ENCODE measurements at regions not wholly inside any gene's neighbourhood (a gene's known extent, or its start where the extent isn't known, plus 50 kb on each side); places are given as distances from the start of the nearest gene placed in this dataset.

DNA sequence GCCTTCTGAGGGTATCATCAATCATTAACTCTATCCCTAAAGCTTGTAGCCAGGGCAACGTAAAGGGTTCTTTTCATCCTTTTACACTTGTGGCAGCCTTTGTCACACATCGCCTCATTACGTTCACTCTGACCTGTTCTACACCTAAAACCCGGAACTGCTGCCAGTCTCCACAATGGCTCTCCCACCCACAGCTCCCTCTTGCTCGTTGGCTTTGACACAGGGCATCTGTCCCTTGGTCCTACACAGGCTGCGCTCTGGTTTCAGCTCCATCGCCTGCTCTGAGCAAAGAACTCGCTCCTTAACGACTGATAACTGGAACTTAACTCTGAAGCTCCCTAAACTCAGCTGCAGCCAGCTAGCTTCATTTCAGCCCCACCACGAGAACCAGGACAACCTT, 112.8 kb upstream of the CTNND2 start:
- ChIA-PET POLR2A (no interaction called here), CTCF (no interaction called here)
- H3K27me3 Mint-ChIP-seq = no peaks in the 10 kb centered on the region

DNA sequence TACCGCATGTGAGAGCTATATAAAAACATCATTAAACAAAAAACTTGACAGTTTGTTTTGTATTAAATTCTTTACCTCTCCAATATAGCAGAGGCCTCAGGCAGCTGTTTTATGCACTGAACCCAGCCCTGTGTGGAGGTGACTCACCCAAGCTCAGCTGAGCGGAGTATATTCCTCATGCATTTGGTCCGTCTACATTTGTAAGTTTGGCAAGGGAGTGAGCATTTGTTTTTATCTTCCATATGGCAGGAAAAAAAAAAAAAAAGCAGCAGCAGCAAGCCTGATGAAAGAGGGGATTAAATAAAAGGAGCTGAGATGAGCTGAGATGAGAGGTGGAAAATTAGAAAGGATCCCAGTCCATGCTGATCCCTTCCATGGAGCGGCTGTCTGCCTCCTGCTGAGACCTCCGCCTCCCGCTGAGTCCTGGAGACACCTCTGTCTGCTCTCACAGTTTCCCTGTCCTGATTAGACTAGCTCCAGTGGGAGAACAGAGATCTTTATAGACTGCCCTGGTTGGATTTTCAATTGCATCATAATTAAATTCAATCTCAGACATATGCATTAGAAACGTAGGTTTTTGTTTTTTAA, 112.0 kb upstream of the CTNND2 start:
- peaks cover 0 to 13% (median 3%) of the 10 kb centered on the region in 5 donors for H3K9me3 Mint-ChIP-seq
- H3K36me3 Mint-ChIP-seq = no peaks in the 10 kb centered on the region
- ChIA-PET CTCF (no interaction called here), POLR2A (no interaction called here)
- H3K27ac Mint-ChIP-seq = no peak overlapping the region
- Histone ChIP-seq H3K27ac (ENCODE audit: low read depth, low read length) (no peak overlapping the region), H3K9me3 (ENCODE audit: low read length) (no peaks in the 10 kb centered on the region), H3K4me1 (ENCODE audit: insufficient read depth, low read length) (no peaks in the 10 kb centered on the region), H3K4me3 (ENCODE audit: low read length) (no peak overlapping the region), H3K36me3 (ENCODE audit: insufficient read depth, low read length) (no peaks in the 10 kb centered on the region), H3K27me3 (ENCODE audit: insufficient read depth, low read length, poor library complexity, severe bottlenecking) (no peaks in the 10 kb centered on the region)
- no peak overlapping the region for H3K4me3 Mint-ChIP-seq
- DNase-seq = no peak
- H3K4me1 Mint-ChIP-seq = no peaks in the 10 kb centered on the region
- no peaks in the 10 kb centered on the region for H3K27me3 Mint-ChIP-seq

More for the DNA sequence above, 112.8 kb upstream of the CTNND2 start:
- Histone ChIP-seq H3K4me1 (ENCODE audit: insufficient read depth, low read length) (no peaks in the 10 kb centered on the region), H3K4me3 (ENCODE audit: low read length) (no peak overlapping the region), H3K27me3 (ENCODE audit: insufficient read depth, low read length, poor library complexity, severe bottlenecking) (no peaks in the 10 kb centered on the region), H3K27ac (ENCODE audit: low read depth, low read length) (no peak overlapping the region), H3K36me3 (ENCODE audit: insufficient read depth, low read length) (no peaks in the 10 kb centered on the region), H3K9me3 (ENCODE audit: low read length) (no peaks in the 10 kb centered on the region)
- Mint-ChIP-seq H3K4me3 (no peak overlapping the region), H3K4me1 (no peaks in the 10 kb centered on the region), H3K27ac (no peak overlapping the region), H3K36me3 (no peaks in the 10 kb centered on the region), H3K9me3 (peaks cover 0 to 13% (median 3%) of the 10 kb centered on the region in 5 donors)
- DNase-seq = no peak

DNA sequence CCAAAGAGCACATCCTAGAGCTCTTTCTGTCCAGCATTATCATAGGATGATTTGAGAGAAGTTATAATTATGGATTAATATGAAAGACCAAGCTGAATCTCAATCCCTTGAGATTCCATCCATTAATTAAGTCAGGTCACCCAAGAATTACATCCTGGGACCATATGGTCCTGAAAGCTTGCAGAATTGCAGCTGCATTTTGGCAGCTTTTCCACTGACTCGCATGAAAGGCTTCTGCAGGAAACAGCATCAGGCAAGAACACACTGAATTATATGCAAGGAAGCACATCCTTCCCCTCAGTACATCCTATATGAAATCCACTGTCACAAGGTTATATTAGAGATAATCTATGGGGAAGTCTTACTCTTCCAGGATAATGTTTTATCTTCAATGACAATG, 109.1 kb upstream of the CTNND2 start:
- Histone ChIP-seq H3K36me3 (ENCODE audit: insufficient read depth, low read length) (no peaks in the 10 kb centered on the region), H3K27ac (ENCODE audit: low read depth, low read length) (no peak overlapping the region), H3K4me1 (ENCODE audit: insufficient read depth, low read length) (no peaks in the 10 kb centered on the region), H3K27me3 (ENCODE audit: insufficient read depth, low read length, poor library complexity, severe bottlenecking) (no peaks in the 10 kb centered on the region), H3K4me3 (ENCODE audit: low read length) (no peak overlapping the region), H3K9me3 (ENCODE audit: low read length) (no peaks in the 10 kb centered on the region)
- DNase-seq = no peak
- Mint-ChIP-seq H3K36me3 (no peaks in the 10 kb centered on the region), H3K27me3 (no peaks in the 10 kb centered on the region), H3K27ac (no peak overlapping the region), H3K9me3 (peaks cover 2 to 17% (median 6%) of the 10 kb centered on the region in 5 donors), H3K4me3 (no peak overlapping the region), H3K4me1 (no peaks in the 10 kb centered on the region)
- CTCF ChIA-PET = no interaction called here
- POLR2A ChIA-PET = no interaction called here

DNA sequence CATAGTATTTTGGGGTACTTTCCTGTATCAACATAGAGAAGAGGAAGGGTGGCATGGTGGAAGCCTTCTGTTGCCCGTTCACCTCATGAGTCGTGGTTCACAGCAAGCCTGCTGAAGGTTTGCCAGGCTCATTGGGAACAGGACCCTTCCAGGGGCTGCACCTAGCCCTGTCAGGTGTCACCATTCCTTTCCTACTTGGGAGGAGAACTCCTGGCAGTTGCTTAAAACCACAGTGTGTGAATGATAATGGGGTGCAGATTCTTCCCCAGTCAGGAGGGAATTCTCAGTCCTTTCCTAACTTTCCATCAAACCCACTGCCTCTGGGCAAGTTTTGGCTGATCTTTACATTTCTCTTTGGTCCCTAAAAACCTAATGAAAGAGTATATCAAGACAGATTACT, 99.4 kb upstream of the CTNND2 start:
- Histone ChIP-seq H3K4me3 (ENCODE audit: low read length) (no peak overlapping the region), H3K36me3 (ENCODE audit: insufficient read depth, low read length) (no peaks in the 10 kb centered on the region), H3K9me3 (ENCODE audit: low read length) (no peaks in the 10 kb centered on the region), H3K27me3 (ENCODE audit: insufficient read depth, low read length, poor library complexity, severe bottlenecking) (no peaks in the 10 kb centered on the region), H3K4me1 (ENCODE audit: insufficient read depth, low read length) (no peaks in the 10 kb centered on the region), H3K27ac (ENCODE audit: low read depth, low read length) (no peak overlapping the region)
- Mint-ChIP-seq H3K36me3 (no peaks in the 10 kb centered on the region), H3K27me3 (no peaks in the 10 kb centered on the region), H3K9me3 (peaks cover 3 to 4% (median 3%) of the 10 kb centered on the region in 5 donors), H3K4me3 (no peak overlapping the region), H3K27ac (no peak overlapping the region), H3K4me1 (no peaks in the 10 kb centered on the region)
- ChIA-PET POLR2A (no interaction called here), CTCF (no interaction called here)
- no peak for DNase-seq

DNA sequence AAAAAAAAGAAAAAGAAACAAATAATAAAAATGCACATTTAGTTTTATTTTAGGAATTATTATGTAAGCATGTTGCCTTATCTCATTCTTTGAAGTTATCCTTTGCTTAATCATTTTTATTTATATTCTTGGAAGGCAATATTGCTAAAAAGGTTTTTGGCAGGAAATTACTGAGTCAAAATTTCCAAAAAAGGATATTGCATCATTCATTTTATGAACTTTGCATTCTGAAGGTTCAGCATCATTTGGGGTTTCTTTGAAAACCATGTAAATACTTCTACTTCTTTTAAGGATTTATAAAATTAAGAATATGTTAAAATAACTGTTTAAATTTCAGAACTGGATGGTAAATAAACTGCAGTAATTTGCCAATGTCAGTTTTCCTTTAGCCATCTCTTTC, 94.2 kb upstream of the CTNND2 start:
- POLR2A ChIA-PET = no interaction called here
- Mint-ChIP-seq H3K27ac (no peak overlapping the region), H3K4me3 (no peak overlapping the region), H3K36me3 (no peaks in the 10 kb centered on the region), H3K9me3 (peaks cover 7 to 18% (median 13%) of the 10 kb centered on the region in 5 donors), H3K4me1 (no peaks in the 10 kb centered on the region), H3K27me3 (no peaks in the 10 kb centered on the region)
- CTCF ChIA-PET = no interaction called here
- no peak for DNase-seq
- no peaks in the 10 kb centered on the region for H3K27me3 ChIP-seq (ENCODE audit: insufficient read depth, low read length, poor library complexity, severe bottlenecking)
- H3K27ac ChIP-seq (ENCODE audit: low read depth, low read length) = no peak overlapping the region
- no peaks in the 10 kb centered on the region for H3K36me3 ChIP-seq (ENCODE audit: insufficient read depth, low read length)
- H3K4me1 ChIP-seq (ENCODE audit: insufficient read depth, low read length) = no peaks in the 10 kb centered on the region
- H3K4me3 ChIP-seq (ENCODE audit: low read length) = no peak overlapping the region
- H3K9me3 ChIP-seq (ENCODE audit: low read length) = no peaks in the 10 kb centered on the region

DNA sequence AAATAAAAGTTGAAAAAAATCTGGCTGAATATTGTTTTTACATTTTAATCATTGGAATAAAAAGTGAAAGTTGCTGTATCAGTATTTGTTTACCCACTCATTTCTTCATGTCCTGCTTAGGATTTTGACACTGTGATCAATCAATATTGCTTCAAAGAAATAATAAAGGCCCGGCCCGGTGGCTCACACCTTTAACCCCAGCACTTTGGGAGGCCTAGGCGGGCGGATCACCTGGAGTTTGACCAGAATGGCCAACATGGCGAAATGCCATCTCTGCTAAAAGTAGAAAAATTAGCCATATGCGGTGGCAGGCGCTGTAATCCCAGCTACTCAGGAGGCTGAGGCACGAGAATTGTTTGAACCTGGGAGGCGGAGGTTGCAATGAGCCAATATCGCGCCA, 93.7 kb upstream of the CTNND2 start:
- no peak overlapping the region for H3K4me3 Mint-ChIP-seq
- CTCF ChIA-PET = no interaction called here
- DNase-seq = no peak
- H3K4me1 Mint-ChIP-seq = no peaks in the 10 kb centered on the region
- Histone ChIP-seq H3K27me3 (ENCODE audit: insufficient read depth, low read length, poor library complexity, severe bottlenecking) (no peaks in the 10 kb centered on the region), H3K36me3 (ENCODE audit: insufficient read depth, low read length) (no peaks in the 10 kb centered on the region), H3K9me3 (ENCODE audit: low read length) (no peaks in the 10 kb centered on the region), H3K4me3 (ENCODE audit: low read length) (no peak overlapping the region), H3K4me1 (ENCODE audit: insufficient read depth, low read length) (no peaks in the 10 kb centered on the region), H3K27ac (ENCODE audit: low read depth, low read length) (no peak overlapping the region)
- H3K9me3 Mint-ChIP-seq = peaks cover 7 to 18% (median 14%) of the 10 kb centered on the region in 5 donors
- H3K27ac Mint-ChIP-seq = no peak overlapping the region
- no peaks in the 10 kb centered on the region for H3K36me3 Mint-ChIP-seq
- POLR2A ChIA-PET = no interaction called here
- no peaks in the 10 kb centered on the region for H3K27me3 Mint-ChIP-seq

DNA sequence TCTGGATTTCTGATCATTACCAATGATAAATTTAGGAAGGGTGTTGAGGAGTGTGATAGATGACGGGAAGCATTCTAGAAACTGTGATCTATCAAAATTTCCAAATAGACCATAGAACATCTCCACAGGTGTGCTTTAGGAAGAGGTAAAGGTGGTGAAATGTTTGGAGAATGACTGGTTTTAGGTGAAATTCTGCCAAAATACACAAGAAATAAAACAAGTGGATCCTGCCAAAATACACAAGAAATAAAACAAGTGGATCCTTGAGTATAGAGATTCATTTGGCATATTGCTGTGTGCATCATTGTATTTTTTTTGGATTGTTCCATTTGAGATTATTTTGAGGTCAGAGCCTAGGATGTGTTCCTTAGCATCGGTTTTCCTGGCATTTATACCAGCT, 88.3 kb upstream of the CTNND2 start:
- POLR2A ChIA-PET = no interaction called here
- H3K27me3 Mint-ChIP-seq = no peaks in the 10 kb centered on the region
- H3K27me3 ChIP-seq (ENCODE audit: insufficient read depth, low read length, poor library complexity, severe bottlenecking) = no peaks in the 10 kb centered on the region

DNA sequence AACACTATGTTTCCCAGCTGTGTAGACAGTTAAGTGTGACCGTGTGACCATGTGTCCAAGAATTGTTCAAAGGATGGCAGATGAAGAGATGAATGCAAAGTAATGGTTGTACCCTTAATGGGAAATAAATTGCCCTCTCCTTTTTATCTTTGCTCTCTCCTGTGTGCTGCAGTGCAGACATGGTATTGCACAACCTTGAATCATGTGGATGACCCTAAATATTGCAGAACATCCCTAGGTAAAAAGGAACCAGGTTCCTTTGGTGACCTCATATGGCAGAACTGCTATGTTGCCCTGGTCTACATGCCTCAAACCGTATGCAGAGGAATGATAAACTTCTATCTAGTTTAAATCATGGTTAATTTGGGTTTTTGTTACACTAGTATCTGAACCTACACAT, 81.7 kb upstream of the CTNND2 start:
- POLR2A ChIA-PET = no interaction called here
- H3K27me3 Mint-ChIP-seq = no peaks in the 10 kb centered on the region
- H3K36me3 Mint-ChIP-seq = no peaks in the 10 kb centered on the region

More for the DNA sequence above, 88.3 kb upstream of the CTNND2 start:
- Histone ChIP-seq H3K4me3 (ENCODE audit: low read length) (no peak overlapping the region), H3K36me3 (ENCODE audit: insufficient read depth, low read length) (no peaks in the 10 kb centered on the region), H3K27ac (ENCODE audit: low read depth, low read length) (no peak overlapping the region), H3K4me1 (ENCODE audit: insufficient read depth, low read length) (no peaks in the 10 kb centered on the region), H3K9me3 (ENCODE audit: low read length) (no peaks in the 10 kb centered on the region)
- Mint-ChIP-seq H3K9me3 (peaks cover 5 to 21% (median 14%) of the 10 kb centered on the region in 5 donors), H3K4me3 (no peak overlapping the region), H3K4me1 (no peaks in the 10 kb centered on the region), H3K36me3 (no peaks in the 10 kb centered on the region), H3K27ac (no peak overlapping the region)
- no peak for DNase-seq
- CTCF ChIA-PET = no interaction called here

DNA sequence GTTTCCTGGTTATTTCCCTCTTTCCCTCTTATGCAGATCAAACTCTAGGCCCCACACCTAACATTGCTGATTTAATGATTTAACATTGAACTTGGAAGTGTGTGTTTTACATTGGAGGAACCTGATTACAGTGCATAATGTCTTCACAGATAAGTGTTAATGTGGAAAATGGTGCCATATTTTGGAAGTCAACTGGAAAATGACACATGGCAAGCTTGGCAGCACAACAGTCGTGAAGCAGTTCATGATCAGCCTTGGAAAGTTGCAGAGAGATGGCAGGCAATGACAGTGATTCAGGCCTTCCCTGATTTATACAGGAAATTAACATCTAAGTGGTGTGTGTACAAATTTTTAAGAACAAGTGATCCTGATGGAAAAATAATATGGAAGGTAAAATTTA, 80.0 kb upstream of the CTNND2 start:
- H3K27me3 Mint-ChIP-seq = no peaks in the 10 kb centered on the region
- ChIA-PET CTCF (no interaction called here), POLR2A (no interaction called here)
- Histone ChIP-seq H3K9me3 (ENCODE audit: low read length) (no peaks in the 10 kb centered on the region), H3K27me3 (ENCODE audit: insufficient read depth, low read length, poor library complexity, severe bottlenecking) (no peaks in the 10 kb centered on the region), H3K4me1 (ENCODE audit: insufficient read depth, low read length) (no peaks in the 10 kb centered on the region), H3K27ac (ENCODE audit: low read depth, low read length) (no peak overlapping the region), H3K4me3 (ENCODE audit: low read length) (no peak overlapping the region), H3K36me3 (ENCODE audit: insufficient read depth, low read length) (no peaks in the 10 kb centered on the region)
- H3K4me3 Mint-ChIP-seq = no peak overlapping the region
- H3K9me3 Mint-ChIP-seq = peaks cover 2 to 14% (median 6%) of the 10 kb centered on the region in 5 donors
- DNase-seq = no peak
- H3K36me3 Mint-ChIP-seq = no peaks in the 10 kb centered on the region
- H3K27ac Mint-ChIP-seq = no peak overlapping the region
- no peaks in the 10 kb centered on the region for H3K4me1 Mint-ChIP-seq

More for the DNA sequence above, 81.7 kb upstream of the CTNND2 start:
- no peak overlapping the region for H3K4me3 Mint-ChIP-seq
- Histone ChIP-seq H3K36me3 (ENCODE audit: insufficient read depth, low read length) (no peaks in the 10 kb centered on the region), H3K9me3 (ENCODE audit: low read length) (no peaks in the 10 kb centered on the region), H3K27ac (ENCODE audit: low read depth, low read length) (no peak overlapping the region), H3K4me3 (ENCODE audit: low read length) (no peak overlapping the region), H3K27me3 (ENCODE audit: insufficient read depth, low read length, poor library complexity, severe bottlenecking) (no peaks in the 10 kb centered on the region), H3K4me1 (ENCODE audit: insufficient read depth, low read length) (no peaks in the 10 kb centered on the region)
- H3K27ac Mint-ChIP-seq = no peak overlapping the region
- peaks cover 2 to 10% (median 5%) of the 10 kb centered on the region in 5 donors for H3K9me3 Mint-ChIP-seq
- H3K4me1 Mint-ChIP-seq = no peaks in the 10 kb centered on the region
- CTCF ChIA-PET = no interaction called here
- DNase-seq = no peak
